Glutamatergic neuron (in vitro differentiated cells): ENCODE measurements at regions not wholly inside any gene's neighbourhood (a gene's known extent, or its start where the extent isn't known, plus 50 kb on each side); places are given as distances from the start of the nearest gene placed in this dataset.

Experiments used
- DNase-seq: peaks from one replicate; pipeline ENCODE4 v3.0.0; 2022
- H3K27ac Mint-ChIP-seq: one replicate; pipeline ENCODE4 v1.8.0; 2020; ENCODE audit warnings: mild to moderate bottlenecking, mixed read lengths, inconsistent platforms; ENCODE audit not compliant: unreplicated experiment
- H3K27me3 Mint-ChIP-seq: one replicate; pipeline ENCODE4 v1.8.0; 2020; ENCODE audit warnings: mild to moderate bottlenecking, moderate library complexity, mixed read lengths, inconsistent platforms; ENCODE audit not compliant: unreplicated experiment
- H3K36me3 Mint-ChIP-seq: one replicate; pipeline ENCODE4 v1.8.0; 2020; ENCODE audit warnings: mild to moderate bottlenecking, mixed read lengths, inconsistent platforms; ENCODE audit not compliant: unreplicated experiment
- H3K4me1 Mint-ChIP-seq: one replicate; pipeline ENCODE4 v1.8.0; 2020; ENCODE audit warnings: mild to moderate bottlenecking, low read depth, mixed read lengths, inconsistent platforms; ENCODE audit not compliant: unreplicated experiment
- H3K4me3 Mint-ChIP-seq: one replicate; pipeline ENCODE4 v1.8.0; 2020; ENCODE audit warnings: mild to moderate bottlenecking, mixed read lengths, inconsistent platforms; ENCODE audit not compliant: unreplicated experiment
- H3K9me3 Mint-ChIP-seq: one replicate; pipeline ENCODE4 v1.8.0; 2020; ENCODE audit warnings: mild to moderate bottlenecking, moderate library complexity, mixed read lengths, inconsistent platforms; ENCODE audit not compliant: unreplicated experiment
- TF ChIP-seq, protein P1 (sequence below): fragments of 200-600 bp; sonication (generic); IDR thresholded peaks from one replicate; pipeline ENCODE4 v1.5.0; 2021; ENCODE audit not compliant: partially characterized antibody, unreplicated experiment

DNA sequence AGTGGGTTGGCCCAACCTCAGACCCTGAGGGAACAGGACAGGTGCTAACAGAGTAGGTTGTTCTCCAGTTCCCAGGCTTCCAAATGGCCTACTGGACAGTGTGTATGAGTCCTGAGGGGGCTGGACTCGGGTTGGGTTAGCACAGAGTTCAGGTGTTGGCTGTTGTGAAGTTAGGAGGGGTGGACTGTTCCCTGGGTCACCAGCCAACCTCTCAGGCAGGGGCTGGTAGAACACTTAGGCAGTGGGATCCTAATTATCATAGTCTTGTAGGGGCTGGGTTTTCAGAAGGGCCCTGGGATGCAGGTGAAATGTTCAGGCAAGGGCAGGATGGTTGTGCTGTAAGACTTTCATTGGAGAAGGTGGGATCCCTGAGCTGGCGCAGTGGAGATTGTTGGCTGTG lies 293.0 kb downstream of the ZWINT start:
- H3K27ac Mint-ChIP-seq, result no peak overlapping the region
- no peaks in the 10 kb centered on the region for H3K36me3 Mint-ChIP-seq
- no peak overlapping the region for H3K4me3 Mint-ChIP-seq
- H3K9me3 Mint-ChIP-seq, result no peaks in the 10 kb centered on the region
- no peaks in the 10 kb centered on the region for H3K4me1 Mint-ChIP-seq
- TF ChIP-seq, protein P1, sequence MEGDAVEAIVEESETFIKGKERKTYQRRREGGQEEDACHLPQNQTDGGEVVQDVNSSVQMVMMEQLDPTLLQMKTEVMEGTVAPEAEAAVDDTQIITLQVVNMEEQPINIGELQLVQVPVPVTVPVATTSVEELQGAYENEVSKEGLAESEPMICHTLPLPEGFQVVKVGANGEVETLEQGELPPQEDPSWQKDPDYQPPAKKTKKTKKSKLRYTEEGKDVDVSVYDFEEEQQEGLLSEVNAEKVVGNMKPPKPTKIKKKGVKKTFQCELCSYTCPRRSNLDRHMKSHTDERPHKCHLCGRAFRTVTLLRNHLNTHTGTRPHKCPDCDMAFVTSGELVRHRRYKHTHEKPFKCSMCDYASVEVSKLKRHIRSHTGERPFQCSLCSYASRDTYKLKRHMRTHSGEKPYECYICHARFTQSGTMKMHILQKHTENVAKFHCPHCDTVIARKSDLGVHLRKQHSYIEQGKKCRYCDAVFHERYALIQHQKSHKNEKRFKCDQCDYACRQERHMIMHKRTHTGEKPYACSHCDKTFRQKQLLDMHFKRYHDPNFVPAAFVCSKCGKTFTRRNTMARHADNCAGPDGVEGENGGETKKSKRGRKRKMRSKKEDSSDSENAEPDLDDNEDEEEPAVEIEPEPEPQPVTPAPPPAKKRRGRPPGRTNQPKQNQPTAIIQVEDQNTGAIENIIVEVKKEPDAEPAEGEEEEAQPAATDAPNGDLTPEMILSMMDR, result no peak
- DNase-seq, result no peak
- H3K27me3 Mint-ChIP-seq, result no peaks in the 10 kb centered on the region

DNA sequence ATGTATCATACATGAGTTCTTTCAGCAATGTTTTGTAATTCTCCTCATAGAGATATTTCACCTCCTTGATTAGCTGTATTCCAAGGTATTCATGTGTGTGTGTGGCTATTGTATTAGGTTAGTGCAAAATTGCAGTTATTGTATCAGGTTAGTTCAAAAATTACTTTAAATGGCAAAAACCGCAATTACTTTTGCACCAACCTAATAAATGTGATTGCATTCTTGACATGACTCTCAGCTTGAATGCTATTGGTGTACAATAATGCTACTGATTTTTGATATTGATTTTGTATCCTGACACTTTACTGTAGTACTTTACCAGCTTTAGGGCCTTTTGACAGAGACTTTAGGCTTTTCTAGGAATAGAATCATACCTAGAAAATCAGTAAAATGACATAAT lies 297.4 kb downstream of the ZWINT start:
- no peak overlapping the region for H3K4me3 Mint-ChIP-seq
- no peaks in the 10 kb centered on the region for H3K9me3 Mint-ChIP-seq
- no peaks in the 10 kb centered on the region for H3K4me1 Mint-ChIP-seq
- H3K27ac Mint-ChIP-seq, result no peak overlapping the region
- TF ChIP-seq, protein P1, result no peak
- no peaks in the 10 kb centered on the region for H3K36me3 Mint-ChIP-seq
- no peak for DNase-seq
- H3K27me3 Mint-ChIP-seq, result no peaks in the 10 kb centered on the region

DNA sequence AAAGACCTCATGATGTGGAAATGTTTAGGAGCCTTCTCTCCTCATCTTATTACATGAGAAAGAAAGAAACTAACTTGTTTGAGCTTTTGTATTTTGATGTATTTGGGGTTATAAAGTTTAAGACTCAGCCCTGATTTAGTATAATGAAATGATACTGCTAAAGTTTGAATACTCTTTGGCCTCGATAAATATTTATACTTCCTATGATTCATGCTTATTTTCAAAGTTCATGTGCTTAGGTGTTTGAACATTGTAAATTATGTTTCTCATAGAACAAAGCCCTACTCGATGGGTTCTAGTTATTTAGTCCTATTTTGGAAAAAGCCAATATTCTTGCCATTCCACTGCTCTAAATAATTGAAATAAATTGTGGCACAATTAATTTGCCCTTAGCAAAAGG lies 303.2 kb downstream of the ZWINT start:
- no peaks in the 10 kb centered on the region for H3K36me3 Mint-ChIP-seq
- TF ChIP-seq, protein P1, result no peak
- DNase-seq, result no peak
- no peaks in the 10 kb centered on the region for H3K27me3 Mint-ChIP-seq
- H3K4me3 Mint-ChIP-seq, result no peak overlapping the region
- H3K27ac Mint-ChIP-seq, result no peak overlapping the region
- H3K4me1 Mint-ChIP-seq, result no peaks in the 10 kb centered on the region
- no peaks in the 10 kb centered on the region for H3K9me3 Mint-ChIP-seq

DNA sequence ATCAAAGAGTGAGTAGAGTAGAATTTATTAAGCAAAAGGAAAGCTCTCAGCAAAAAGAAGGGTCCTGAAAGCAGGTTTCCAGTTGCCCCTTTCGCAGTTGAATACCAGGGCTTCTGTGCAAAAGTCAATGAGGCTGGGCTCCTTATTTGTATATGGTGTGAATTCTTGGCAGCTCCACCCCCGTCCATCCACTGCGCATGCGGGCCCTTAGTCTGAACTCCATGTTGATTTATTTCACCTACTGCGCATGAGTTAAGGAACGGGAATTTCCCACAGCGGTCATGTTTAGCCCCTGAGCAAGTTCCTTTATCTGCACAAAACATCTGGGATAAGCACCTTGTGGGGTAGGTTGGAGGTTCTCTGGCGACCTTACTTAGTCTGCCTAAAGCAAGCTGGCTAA lies 325.6 kb downstream of the ZWINT start:
- Mint-ChIP-seq H3K27me3 (no peaks in the 10 kb centered on the region), H3K36me3 (no peaks in the 10 kb centered on the region), H3K4me3 (no peak overlapping the region), H3K9me3 (no peaks in the 10 kb centered on the region), H3K27ac (no peak overlapping the region), H3K4me1 (no peaks in the 10 kb centered on the region)
- TF ChIP-seq, protein P1, result no peak
- no peak for DNase-seq

DNA sequence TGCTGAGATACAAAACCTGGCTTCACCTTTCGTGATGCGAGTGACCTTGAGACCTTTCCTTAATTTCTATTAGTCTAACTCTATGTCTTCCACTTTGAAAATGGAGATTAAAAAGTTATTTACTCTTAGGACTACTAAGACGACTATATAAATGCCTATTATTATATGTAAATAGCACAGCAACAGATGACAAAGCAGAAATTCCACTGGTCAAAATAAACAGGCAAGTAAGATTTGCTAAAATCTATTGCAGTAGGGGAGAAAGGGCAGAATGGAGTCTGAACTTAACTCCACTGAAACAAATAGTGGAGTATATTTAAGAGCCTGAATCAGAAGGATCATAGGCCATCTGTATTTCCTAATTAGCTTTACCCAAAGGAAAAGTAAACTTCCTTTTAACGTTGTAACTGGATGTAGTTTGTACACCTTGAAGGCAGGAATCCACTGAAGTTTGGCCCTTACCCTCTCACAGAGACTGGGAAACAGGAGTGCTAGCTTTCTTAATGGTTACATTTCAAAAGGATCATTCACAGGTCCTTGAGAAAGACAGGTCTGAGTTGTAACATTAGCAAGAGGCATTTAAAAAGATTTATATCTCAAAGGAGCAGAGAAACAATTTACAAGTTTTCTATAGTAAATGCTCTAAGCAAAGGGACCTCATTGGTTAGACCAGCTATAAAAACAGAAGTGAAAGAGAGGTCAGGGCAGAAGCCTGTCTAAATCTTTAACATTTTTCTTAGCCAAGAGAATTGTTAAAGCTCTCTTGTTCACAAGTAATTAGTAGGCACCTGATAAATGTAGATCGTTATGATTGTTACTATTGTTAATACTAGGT lies 332.5 kb downstream of the ZWINT start:
- no peaks in the 10 kb centered on the region for H3K36me3 Mint-ChIP-seq
- H3K27ac Mint-ChIP-seq, result no peak overlapping the region
- no peaks in the 10 kb centered on the region for H3K9me3 Mint-ChIP-seq
- no peak overlapping the region for H3K4me3 Mint-ChIP-seq
- DNase-seq, result no peak
- no peaks in the 10 kb centered on the region for H3K27me3 Mint-ChIP-seq
- TF ChIP-seq, protein P1, result no peak
- no peaks in the 10 kb centered on the region for H3K4me1 Mint-ChIP-seq
